G401 (cell line): ENCODE measurements at regions not wholly inside any gene's neighbourhood (a gene's known extent, or its start where the extent isn't known, plus 50 kb on each side); places are given as distances from the start of the nearest gene placed in this dataset.
"Not testable (repeated sequence)": the region's sequence is repeated elsewhere in the genome, so short reads cannot be mapped to it uniquely, and the experiment has no call there.

Source experiments
- DNase-seq: peaks from one replicate; pipeline ENCODE4 v3.0.0-alpha.2; 2015; ENCODE audit warnings: low spot score
- in situ Hi-C: cut with HindIII; loops from 2 replicates; pipeline ENCODE4 v1.10.0; 2016; ENCODE audit warnings: low sequenced_read_pairs, mixed read lengths

GRCh38 chr5:17928581-17928981, 294.3 kb downstream of the TAF11L14 start:
- in situ Hi-C loops = no loop called here

GRCh38 chr5:17929171-17929570, 294.9 kb downstream of the TAF11L14 start:
- DNase-seq = peak; percentile 2
- in situ Hi-C loops = no loop called here

More at GRCh38 chr5:17928581-17928981, 294.3 kb downstream of the TAF11L14 start:
- peak; percentile 77 for DNase-seq

- in situ Hi-C loops = no loop called here
Measured at GRCh38 chr5:17930346-17930745, 296.1 kb downstream of the TAF11L14 start.

GRCh38 chr5:17944046-17944445, 309.8 kb downstream of the TAF11L14 start:
- in situ Hi-C loops = no loop called here
- DNase-seq = peak; percentile 84

More at GRCh38 chr5:17930346-17930745, 296.1 kb downstream of the TAF11L14 start:
- no peak for DNase-seq

GRCh38 chr5:17947029-17947428, 312.8 kb downstream of the TAF11L14 start:
- in situ Hi-C loops = no loop called here
- DNase-seq = no peak

GRCh38 chr5:17951392-17952169, 317.3 kb downstream of the TAF11L14 start:
- no peak for DNase-seq
- in situ Hi-C loops = no loop called here

GRCh38 chr5:17952231-17952630, 318.0 kb downstream of the TAF11L14 start:
- no peak for DNase-seq
- in situ Hi-C loops = no loop called here

GRCh38 chr5:17964067-17964466, 329.8 kb downstream of the TAF11L14 start:
- DNase-seq = no peak
- in situ Hi-C loops = no loop called here

GRCh38 chr5:17966640-17967402, 332.6 kb downstream of the TAF11L14 start:
- in situ Hi-C loops = no loop called here
- no peak for DNase-seq

- in situ Hi-C loops = no loop called here
Measured at GRCh38 chr5:17976404-17976803, 342.1 kb downstream of the TAF11L14 start.

GRCh38 chr5:17978954-17979353, 344.7 kb downstream of the TAF11L14 start:
- no peak for DNase-seq
- in situ Hi-C loops = no loop called here

More at GRCh38 chr5:17976404-17976803, 342.1 kb downstream of the TAF11L14 start:
- DNase-seq = no peak

- DNase-seq, in situ Hi-C loops: not testable (repeated sequence)
Measured at GRCh38 chr5:17982626-17983025, 348.4 kb downstream of the TAF11L14 start.

- in situ Hi-C loops = no loop called here
- no peak for DNase-seq
Measured at GRCh38 chr5:17989036-17989435, 354.8 kb downstream of the TAF11L14 start.

GRCh38 chr5:17989567-17990563, 355.6 kb downstream of the TAF11L14 start:
- DNase-seq = peak; percentile 63
- in situ Hi-C loops = no loop called here

GRCh38 chr5:17991775-17992174, 357.5 kb downstream of the TAF11L14 start:
- in situ Hi-C loops = no loop called here

GRCh38 chr5:17992291-17992690, 358.0 kb downstream of the TAF11L14 start:
- in situ Hi-C loops = no loop called here
- DNase-seq = peak; percentile 65

More at GRCh38 chr5:17991775-17992174, 357.5 kb downstream of the TAF11L14 start:
- peak; percentile 97 for DNase-seq

- DNase-seq = no peak
- in situ Hi-C loops = no loop called here
Measured at GRCh38 chr5:17995997-17996396, 361.7 kb downstream of the TAF11L14 start.

GRCh38 chr5:17999858-18000257, 365.6 kb downstream of the TAF11L14 start:
- no peak for DNase-seq
- in situ Hi-C loops = no loop called here

- in situ Hi-C loops = no loop called here
- no peak for DNase-seq
Measured at GRCh38 chr5:18000744-18001143, 366.5 kb downstream of the TAF11L14 start.
